DMS153 treated with DMSO at 0.1 percent for 48 hours (cell line): ENCODE measurements at regions not wholly inside any gene's neighbourhood (a gene's known extent, or its start where the extent isn't known, plus 50 kb on each side); places are given as distances from the start of the nearest gene placed in this dataset.

Source experiments
- DNase-seq: peaks from one replicate; lab custom pipeline; 2025; ENCODE audit not compliant: unreplicated experiment; lab: John Stamatoyannopoulos, UW

DNA sequence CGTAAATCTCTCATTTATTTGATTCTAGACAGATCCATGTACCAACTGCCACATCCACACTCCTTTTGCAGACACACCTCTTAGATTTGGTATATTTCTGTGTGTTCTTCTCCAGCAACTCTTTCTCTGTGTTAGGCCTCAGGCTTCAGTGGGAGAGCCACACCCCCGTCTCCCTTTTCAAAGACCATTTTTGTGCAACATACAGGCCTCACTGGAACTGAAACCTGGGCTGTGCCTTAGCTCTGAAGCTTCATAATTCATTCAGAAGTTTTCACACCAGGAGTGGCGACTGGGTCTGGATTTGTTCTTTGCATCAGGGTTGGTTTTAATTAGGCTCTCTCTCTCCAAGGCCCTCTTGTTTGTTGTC, 170.2 kb downstream of the THBS2 start:
- no peak for DNase-seq

DNA sequence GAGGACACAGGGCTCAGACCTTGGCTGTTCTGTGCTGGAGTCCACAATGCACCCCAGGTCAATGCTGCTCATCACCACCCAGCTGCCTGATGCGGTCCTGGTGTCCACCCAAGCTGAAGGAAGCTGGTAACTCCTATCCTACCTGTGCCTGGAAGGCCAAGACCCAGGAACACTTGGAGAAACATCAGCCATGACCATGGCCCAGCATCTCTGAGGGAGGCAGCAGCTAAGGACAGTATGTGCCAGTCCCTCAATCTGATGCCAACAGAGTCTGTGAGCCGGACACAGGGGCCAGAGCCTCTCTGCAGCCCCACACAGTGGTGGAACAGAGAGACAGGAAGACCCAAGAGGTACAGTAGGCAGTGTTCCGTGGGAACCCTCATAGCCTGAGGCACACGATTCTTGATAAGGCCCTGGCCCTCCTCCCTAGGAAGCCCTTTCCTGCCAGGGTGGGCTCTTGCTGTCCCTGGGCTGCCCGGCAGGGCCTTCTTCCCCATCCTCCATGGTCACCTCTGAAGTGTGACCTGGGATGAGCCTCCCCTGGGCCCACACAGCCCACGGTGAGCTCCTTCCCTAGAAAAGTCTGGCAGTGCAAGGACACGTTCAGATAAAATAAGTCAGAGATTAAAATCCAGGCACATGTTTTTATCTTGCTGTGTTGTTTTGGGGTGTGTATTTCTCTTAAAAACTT, 170.7 kb downstream of the THBS2 start:
- no peak for DNase-seq

DNA sequence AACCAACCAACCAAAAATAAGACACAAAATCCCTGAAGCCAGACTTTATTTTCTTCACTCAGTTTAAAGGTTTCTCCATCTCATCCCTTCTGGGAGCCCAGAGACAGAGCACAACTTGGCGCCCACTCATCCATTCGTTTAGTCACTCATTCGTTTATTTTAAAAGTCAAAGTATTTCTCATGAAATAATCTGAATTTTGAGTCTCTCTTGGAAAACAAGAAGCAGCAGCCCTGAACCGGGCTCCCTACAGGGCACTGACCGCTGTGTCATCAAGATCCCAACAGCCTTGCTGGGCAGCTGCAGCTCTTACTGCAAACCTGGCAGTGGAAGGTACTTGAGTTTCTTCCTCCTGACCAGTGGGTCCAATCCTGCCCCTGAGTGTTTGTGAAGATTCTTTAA, 171.6 kb downstream of the THBS2 start:
- DNase-seq, result no peak

DNA sequence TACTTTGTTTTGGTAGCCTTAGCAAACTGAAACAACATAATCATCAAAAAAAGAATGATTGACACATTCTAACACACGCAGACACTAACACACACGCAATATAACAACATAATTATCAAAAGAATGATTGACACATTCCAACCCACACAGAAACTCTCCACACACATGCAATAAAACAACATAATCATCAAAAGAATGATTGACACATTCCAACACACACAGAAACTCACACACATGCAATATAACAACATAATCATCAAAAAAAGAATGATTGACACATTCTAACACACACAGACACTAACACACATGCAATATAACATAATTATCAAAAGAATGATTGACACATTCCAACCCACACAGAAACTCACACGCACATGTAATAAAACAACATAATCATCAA, 172.4 kb downstream of the THBS2 start:
- no peak for DNase-seq

DNA sequence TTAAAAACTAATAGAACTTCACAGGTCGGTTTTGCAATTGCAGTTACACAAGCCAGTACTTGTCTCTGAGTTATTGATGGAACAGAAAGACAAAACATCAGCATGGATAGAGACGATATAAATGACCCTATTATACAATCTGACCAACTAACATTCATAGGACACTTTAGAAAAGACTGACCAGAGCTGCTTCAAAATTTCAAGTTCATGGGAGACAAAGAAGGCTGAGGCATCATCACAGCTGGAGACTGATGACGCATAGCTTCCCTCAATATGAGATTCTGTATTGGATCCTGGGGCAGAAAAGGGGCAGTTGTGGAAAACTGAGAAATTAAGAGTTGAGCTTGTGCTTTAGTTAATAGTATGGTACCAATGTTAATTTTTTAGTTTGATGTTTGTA, 174.0 kb downstream of the THBS2 start:
- no peak for DNase-seq

DNA sequence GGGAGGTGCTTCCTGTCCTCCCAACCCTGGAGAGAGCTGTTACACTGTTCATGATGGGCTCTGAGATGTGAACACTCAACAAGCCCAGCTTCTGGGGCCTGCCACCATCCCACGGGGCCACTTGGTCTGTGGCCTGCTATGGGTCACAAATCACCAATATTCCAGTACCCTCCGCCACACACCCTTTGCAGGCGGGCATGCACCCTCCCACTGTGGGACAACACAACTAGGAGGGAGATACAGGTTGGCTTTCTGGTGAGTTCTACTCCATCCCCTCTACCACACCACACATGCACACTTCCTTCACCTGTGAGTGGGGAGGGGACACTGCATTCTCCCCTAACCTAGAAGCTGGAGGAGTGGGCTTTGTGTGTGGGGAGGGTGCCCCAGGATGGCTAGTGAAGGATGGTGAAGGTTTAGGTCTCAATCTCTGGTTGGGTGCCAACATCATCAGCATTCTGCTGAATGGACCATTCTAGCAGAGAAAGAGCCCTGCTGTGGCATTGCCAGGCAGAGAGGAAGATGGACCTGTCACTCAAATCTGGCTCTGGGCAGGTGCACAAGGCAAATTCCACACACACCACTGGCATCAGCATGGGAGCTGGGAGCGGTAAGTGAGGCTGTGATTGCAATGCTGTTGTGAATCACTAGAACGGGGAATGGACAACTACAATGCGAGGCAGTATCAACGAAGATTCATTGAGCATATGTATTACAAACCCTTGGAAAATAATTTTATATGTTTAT, 175.1 kb downstream of the THBS2 start:
- no peak for DNase-seq

DNA sequence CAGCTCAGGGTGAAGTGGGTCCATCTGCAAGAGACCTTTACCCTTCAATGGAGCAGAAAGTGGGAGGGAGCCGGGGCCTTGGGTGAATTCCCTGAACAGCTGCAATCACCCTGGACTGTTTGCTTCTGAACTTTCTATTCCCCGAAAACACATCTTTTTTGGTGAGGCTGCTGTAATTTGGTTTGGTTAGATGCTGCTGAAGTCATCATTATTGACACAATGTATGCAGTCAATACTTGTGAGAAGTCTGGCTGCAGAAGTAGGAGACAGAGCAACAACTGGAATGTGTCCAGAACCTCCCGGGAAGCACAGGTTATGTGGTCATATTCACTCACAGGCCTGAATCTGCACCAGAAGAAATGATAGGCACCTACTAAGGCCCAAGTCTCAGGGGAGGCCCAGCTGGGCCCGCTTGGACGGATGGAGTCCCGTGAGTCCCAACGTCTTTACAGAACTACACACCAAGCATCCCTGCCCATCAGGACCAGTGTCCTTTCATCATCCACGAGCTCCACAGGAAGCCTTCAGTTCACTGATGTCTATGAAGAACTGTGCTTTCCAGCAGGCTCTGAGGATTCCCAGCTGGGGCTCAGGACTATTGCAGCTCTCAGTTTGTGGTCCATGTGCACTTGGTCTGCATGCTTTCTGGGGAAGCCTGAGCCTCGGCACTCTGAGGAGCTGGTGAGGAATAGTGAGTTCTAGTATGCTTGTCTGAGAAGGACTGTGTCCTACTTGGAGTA, 177.6 kb downstream of the THBS2 start:
- no peak for DNase-seq

DNA sequence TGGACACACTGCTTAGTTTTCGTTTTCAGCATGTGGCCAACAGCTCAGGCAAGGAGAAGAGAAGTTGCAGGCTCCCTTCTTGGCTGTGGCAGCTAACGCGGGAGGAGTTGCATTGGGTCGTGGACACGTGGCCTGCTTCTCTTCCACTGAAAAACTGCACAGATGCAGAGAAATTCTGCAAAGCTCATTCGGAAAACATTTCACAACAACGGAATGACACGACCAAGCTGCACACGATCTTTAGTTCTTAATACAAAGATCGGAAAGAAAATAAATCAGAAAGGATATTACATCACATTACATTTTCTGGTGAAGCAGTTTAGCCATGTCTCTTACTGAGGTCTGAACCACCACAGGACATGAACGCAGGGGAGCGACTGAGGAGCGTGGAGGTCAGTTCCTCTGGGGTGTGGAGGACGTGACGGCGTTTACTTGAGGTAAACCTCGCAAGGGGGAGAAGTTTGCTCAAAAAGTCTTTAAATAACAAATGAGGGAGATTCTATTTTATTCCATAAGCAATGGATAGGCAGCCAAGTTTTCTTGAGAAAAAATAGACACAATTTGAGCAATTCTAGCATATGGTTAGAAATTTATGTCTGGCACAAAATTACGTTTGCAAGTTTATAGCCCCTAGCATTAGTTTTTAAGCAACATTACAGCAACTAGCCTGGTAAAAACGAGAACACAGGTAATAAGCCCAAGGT, 178.3 kb downstream of the THBS2 start:
- no peak for DNase-seq

DNA sequence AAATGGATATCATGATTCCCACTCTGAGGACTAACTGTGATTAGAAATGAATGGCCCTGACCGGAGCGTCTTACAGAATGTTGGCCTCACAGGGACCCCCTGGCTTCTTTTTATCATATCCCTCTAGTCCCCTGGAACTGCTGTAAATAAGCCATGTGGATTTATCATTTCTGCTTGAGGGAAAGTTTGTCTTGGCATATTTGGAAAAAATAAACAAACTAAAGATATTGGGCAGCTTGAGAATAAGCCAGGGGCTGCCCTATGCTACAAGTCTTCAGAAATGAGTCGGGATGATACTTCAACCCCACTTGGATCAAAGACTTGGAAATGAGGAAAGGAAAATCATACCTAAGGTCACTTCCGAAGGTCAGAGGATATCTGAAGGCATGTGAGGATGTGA, 179.1 kb downstream of the THBS2 start:
- no peak for DNase-seq

DNA sequence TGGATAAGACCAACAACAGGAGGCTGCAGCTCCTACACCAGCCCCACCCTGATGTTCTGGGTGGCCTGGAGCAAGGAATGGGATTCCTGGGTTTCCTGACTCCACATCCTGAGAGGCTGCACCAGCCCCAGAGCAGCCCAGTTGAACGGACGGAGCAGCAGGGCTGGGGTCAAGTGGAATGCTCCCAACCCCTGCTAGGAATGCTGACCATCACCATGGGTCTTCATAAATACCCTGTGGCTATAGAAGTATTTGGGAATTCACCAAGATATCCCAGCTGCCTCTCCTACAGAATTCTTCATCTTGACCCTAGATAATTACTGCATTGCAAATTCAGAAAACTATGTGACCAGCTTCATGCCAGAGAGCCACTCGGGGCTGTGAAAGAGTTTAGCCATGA, 180.3 kb downstream of the THBS2 start:
- no peak for DNase-seq

DNA sequence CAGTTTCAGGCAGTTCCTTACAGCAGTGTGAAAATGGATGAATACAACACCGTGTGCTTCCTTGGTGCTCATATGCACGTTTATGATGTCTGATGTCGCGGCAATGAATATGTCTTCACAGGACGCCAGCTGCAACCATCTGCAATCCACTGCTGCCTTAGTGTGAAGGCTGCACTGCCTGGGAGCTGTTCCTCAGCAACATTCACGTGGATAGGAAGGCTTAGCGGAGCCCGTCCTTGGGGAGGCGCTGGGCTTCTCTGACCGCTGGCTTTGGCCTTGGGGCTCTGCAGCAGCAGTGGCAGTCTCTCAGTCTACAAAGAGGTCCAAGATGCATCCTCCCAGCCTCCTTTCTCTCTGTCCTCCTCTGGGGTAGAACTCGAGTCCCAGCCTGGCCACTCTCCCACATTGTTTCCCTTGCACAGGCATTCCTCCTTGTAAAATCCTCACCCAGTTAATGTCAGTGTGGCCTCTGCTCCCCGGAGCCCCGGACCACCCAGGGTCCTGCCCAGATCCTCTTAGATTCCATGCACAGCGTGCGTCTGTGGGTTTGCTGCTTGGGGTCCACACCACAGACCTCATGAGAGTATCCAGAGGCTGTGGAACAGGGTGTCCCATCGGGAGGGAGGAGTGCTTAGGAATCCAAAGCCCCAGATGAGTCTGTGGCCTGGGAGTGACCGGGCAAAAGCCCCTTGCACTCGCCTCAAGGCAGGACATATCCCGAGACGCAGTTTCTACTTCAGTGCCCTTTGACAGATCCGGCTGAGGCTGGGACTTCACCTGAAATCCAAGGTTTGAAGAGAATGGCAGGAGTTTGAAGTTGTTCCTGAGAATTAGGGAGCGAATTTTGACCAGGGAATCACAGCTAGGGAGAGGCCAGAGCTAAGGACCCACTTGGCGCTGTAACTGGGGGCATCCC, 181.3 kb downstream of the THBS2 start:
- DNase-seq, result no peak

DNA sequence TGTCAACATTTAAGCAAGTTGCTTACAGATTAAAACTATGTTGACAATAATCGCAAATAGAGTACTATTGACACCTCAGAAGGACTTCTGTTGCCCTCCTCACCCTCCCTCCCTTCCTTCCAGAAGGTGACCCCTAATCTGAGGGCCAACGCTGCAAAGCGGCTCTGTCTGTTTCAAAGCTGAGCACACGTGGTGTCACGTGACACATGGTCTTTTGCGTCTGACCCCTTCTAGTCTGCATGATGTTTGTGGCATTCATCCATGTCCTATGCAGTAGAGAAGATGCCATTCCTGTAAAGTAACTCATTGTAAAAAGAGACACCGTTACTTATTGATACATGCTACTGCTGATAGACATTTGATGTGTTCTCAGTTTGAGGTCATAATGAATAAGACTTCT, 182.3 kb downstream of the THBS2 start:
- no peak for DNase-seq

DNA sequence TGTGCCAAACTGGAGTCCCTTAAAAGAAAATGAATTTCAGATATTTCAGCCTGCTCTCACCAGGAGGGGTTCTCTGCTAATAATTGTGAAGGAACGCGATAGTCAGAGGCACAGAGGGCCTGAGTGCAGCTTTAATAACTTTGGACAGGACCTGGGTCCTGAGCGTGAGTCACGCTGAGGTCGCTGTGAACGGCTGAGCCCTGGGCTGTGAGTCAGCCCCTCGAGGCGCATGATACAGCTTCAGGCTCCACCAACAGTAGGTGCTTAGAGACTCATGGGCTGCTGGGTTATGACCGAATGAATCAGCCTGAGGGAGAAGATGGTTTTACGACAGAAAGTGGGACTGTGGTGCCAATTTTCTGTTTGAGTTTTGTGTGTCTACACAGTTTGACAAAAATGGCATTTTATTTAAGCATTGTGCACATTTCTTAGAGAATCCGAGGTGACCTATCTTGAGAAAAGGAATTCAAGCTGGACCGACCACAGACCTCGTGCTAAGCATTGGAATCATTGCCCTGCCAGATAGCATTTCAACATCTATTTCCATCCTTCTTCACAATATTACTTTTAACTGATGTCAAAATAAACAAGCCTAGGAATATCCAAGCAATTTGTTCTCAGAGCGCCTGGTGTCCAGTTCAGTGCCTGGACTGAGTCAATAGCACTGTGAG, 183.0 kb downstream of the THBS2 start:
- no peak for DNase-seq

DNA sequence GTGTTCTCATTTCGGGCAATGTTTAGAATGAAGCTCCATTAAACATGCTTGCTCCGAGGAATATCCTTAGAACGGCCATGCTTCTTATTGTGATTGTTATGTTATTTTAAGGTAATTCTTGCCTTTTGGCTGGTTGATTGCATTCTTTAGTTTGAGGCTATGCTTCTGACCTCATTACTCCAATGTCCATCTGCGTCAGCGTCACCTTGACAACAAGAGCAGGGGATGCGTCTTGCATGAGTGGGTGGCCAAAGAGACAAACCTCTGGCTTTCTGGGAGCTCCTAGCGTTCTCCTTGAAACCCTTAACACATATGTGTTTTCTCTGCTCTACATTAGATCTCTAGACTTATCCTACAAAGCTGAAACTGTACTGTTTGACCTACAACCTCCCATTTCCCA, 184.3 kb downstream of the THBS2 start:
- no peak for DNase-seq

DNA sequence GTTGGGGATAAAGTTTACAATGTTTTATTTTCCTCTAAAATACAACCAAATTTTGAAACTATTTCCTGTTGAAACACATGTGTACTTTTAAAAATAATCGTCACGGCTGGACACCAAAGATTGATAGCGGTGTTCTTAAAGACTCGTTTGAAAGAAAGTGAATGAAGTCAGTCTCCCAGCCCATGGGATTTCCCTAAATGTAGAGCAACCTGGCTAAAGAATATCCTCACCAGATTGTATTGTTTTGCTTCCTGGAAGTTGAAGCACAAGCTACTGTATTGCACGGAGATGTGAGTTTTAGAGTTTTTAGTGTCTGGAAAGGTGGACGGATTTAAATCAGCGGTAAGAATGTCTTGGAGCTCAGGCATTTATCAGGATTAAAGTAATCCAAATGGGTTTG, 189.5 kb downstream of the THBS2 start:
- no peak for DNase-seq

DNA sequence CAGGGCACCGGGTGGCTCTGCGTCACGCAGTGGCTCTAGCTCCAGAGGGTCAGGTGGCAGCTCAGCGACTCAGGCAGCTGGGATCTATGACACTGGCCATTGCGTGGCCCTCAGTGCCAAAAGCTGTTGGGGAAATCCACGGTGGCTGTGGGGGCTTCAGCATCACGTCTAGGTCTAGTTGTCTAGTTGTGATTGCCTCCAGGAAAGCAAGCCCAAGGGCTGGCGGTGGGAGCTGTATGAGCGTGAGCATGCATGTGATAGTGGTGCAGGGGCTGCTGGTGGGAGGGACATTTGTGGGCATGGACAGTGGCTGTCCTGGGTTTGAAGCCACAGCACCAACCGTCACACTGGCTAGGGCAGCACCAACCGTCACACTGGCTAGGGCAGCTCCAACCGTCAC, 191.4 kb downstream of the THBS2 start:
- DNase-seq, result no peak

DNA sequence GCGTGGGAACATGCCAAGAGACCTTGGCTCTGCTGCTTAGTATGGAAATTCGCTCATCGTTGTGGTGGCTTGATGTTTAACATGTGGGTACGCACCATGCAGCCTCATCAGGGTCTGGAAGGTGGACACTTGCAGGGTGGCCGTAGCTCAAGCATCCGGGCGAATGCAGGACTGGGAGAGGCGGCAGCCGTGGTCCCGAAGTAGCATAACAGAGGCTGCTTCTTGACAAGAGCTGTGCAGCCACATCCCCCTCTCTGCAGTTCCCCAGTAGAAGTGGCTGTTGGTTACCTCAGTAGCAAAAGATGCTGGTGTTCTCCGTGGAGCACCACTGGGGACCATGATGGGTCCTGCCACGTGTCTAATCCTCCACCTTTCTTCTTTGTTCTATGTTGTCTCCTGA, 195.0 kb downstream of the THBS2 start:
- DNase-seq, result no peak

DNA sequence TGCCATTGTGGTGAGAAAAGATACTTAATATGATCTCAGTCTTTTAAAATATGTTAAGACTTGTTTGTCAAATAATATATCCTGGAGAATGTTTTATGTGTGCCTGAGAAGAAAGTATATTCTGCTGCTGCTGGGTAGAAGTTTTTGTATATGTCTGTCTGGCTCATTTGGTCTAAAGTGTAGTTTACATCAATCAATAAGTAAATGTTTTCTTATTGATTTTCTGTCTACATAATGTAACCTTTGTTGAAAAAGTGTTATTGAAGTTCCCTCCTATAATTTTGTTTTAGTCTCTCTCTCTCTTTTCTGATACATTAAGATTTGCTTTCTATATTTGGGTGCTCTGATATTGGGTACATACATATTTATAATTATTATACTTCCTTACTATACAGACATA, 201.2 kb downstream of the THBS2 start:
- no peak for DNase-seq

DNA sequence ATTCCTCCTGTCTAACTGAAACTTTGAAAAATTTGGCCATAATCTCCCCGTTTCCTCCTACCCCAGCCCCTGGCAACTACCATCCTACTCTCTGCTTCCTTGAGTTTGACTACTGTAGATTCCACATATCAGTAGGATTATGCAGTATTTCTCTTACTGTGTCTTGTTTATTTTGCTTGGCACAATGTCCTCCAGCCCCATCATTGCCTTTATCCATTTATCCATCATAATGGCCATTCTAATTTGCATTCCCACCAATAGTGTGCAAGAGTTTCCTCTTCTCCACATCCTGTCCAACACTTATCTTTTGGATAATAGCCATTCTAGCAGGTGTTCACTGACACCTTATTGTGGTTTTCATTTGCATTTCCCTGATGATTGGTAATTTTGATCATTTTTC, 202.3 kb downstream of the THBS2 start:
- DNase-seq, result no peak

DNA sequence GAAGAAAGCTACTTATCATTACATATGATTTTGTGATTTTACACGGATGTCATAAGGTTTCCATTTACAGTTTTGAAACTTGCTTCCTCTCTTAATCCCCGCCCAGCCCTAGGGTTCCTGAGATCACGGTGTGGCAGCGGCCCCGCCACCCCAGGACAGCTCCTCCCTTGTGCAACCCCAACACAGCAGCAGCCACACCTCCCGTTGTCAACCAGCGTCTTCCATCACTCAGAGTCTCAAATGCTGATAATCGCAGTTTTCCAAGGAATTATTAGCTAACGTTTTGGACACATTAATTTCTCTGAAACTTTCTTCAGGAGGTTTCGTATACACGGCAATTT, 204.8 kb downstream of the THBS2 start:
- no peak for DNase-seq
